AG09319 (cell line): ENCODE measurements at regions not wholly inside any gene's neighbourhood (a gene's known extent, or its start where the extent isn't known, plus 50 kb on each side); places are given as distances from the start of the nearest gene placed in this dataset.

ENCODE experiments used
- DNase-seq: peaks from one replicate; pipeline ENCODE4 v3.0.0-alpha.2; 2010; ENCODE audit warnings: low read depth; ENCODE audit errors: extremely low read depth
- CTCF ChIP-seq: IDR thresholded peaks from 2 replicates; pipeline ENCODE4 v1.5.1; 2011; ENCODE audit warnings: low read depth, mild to moderate bottlenecking, inconsistent platforms, low read length, moderate library complexity

GRCh38 chr9:20188616-20189369 is 400.0 kb upstream of the SLC24A2 start:
- TF ChIP-seq CTCF, result no peak
- DNase-seq, result no peak

GRCh38 chr9:20187318-20187717 is 398.5 kb upstream of the SLC24A2 start:
- TF ChIP-seq CTCF, result no peak
- no peak for DNase-seq

GRCh38 chr9:20186823-20187222 is 398.0 kb upstream of the SLC24A2 start:
- TF ChIP-seq CTCF, result no peak
- DNase-seq, result no peak

GRCh38 chr9:20186231-20186630 is 397.4 kb upstream of the SLC24A2 start:
- DNase-seq, result no peak
- TF ChIP-seq CTCF, result no peak

GRCh38 chr9:20184541-20184940 is 395.7 kb upstream of the SLC24A2 start:
- TF ChIP-seq CTCF, result no peak
- DNase-seq, result no peak

GRCh38 chr9:20178679-20179078 is 389.8 kb upstream of the SLC24A2 start:
- TF ChIP-seq CTCF, result no peak

GRCh38 chr9:20178197-20178596 is 389.4 kb upstream of the SLC24A2 start:
- TF ChIP-seq CTCF, result no peak
- DNase-seq, result no peak

More at GRCh38 chr9:20178679-20179078, 389.8 kb upstream of the SLC24A2 start:
- DNase-seq, result no peak
